ENCODE measurements at regions not wholly inside any gene's neighbourhood (a gene's known extent, or its start where the extent isn't known, plus 50 kb on each side); places are given as distances from the start of the nearest gene placed in this dataset.
A peak's percentile ranks its signal among the peaks of the same experiment; 100 is the strongest.

GRCh38 chr6:14834851-14835530, 410.9 kb upstream of the JARID2 start:
- no peak for DNase-seq (ENCODE audit: low spot score)
- intact Hi-C loops (cut with DNase I) = no loop called here

DNA sequence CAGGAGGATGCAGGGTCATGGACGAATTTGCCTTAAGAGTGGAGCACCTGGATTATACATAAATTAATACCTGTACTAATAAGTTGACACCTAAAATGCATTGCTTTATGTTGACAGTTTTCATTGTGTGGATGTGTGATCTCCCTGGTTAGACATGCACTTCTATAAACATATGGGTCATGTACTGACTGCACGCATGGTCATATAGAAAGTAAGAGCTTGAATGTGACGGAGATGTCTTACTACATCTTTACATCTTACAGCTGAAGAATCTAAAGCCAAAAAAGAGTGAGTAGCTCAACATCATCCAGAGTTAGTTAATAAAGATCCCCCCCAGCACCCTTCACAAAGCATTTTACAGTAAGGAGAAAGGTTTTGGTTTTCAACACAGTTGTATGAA, 408.4 kb upstream of the JARID2 start:
- DNase-seq (ENCODE audit: low spot score) = no peak

DNA sequence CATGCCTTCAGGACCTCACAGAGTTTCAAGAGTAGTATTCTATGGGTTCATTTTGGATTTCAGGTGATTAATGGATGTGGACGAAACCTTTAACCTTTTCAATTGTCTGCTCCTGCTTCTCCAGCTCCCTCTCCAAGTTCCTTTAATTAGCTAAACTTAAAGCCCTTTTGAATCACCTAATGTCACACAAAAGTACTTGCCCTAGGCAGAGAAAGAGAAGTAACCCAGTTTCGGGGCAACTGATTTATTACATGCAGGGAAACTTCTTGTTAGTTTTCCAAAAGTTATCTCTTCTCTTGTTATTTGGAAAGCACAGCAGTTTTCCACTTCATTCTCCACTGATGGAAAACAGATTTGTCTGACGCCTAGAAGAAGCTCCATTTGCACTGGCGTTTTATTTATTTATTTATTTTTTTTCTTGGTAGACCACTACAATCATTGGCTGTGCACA, 407.7 kb upstream of the JARID2 start:
- no peak for DNase-seq (ENCODE audit: low spot score)
- intact Hi-C loops (cut with DNase I) = no loop called here

More for the DNA sequence above, 408.4 kb upstream of the JARID2 start:
- intact Hi-C loops (cut with DNase I) = no loop called here

DNA sequence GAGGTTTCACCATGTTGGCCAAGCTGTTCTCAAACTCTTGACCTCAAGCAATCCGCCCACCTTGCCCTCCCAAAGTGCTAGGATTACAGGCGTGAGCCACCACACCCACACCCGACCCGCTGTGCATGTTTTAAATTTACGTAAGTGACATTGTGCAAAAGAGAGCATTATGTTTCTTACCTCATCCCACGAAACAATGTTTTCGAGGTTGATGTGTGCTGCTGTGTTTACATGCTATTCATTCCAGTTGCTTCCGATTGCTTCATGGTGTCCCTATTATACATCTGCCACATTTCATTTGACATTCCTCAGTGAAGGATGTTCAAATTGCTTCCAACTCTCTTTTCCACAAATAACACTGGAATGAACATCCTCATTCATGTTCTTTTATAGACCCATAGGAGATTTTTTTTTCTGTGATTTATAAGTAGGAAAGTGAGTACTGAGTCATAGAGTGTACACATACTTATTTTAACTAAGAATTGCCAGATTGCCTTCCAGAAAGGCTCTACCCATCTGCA, 403.9 kb upstream of the JARID2 start:
- intact Hi-C loops (cut with DNase I) = no loop called here
- no peak for DNase-seq (ENCODE audit: low spot score)

DNA sequence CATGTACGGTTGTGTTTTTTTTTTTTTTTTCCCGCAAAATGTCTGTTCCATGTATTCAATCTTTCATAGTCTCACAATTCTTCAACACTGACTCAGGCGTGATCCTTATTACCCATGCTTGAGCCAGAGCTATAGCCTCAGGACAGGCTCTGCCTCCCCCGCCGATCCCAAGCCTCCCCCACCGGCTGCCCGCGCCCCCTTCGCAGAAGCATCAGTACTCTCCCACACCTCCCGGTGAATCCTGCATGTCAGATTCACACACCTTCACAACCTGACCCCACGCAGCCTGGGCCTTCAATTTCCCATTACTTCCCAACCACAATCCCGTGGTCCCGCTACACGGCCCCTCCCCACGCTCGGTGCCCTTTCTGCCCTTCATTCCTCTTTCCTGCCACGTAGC, 401.5 kb upstream of the JARID2 start:
- no peak for DNase-seq (ENCODE audit: low spot score)

DNA sequence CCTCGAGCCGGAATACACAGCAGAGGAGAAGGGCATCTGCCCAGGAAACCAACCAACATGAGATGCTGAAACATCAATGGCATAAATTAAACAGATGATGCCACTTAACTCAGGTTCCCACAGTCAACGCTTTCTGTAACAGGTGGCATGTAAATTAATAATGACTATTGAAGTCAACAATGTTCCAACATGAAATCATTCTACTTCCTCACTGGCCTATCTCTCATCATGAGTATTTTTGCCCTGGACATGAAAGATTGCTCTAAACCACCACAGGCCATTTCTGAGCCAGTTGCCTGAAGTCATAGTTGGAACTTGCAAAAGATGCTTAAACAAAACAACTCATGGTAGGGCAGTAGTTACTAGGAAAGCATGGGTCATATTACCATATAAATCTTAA, 397.9 kb upstream of the JARID2 start:
- intact Hi-C loops (cut with DNase I) = no loop called here
- no peak for DNase-seq (ENCODE audit: low spot score)

More for the DNA sequence above, 401.5 kb upstream of the JARID2 start:
- intact Hi-C loops (cut with DNase I) = no loop called here

GRCh38 chr6:14849185-14849584, 396.7 kb upstream of the JARID2 start:
- DNase-seq (ENCODE audit: low spot score) = no peak
- intact Hi-C loops (cut with DNase I) = no loop called here

GRCh38 chr6:14851281-14851680, 394.6 kb upstream of the JARID2 start:
- intact Hi-C loops (cut with DNase I) = no loop called here

GRCh38 chr6:14852375-14852774, 393.5 kb upstream of the JARID2 start:
- intact Hi-C loops (cut with DNase I) = no loop called here

More at GRCh38 chr6:14851281-14851680, 394.6 kb upstream of the JARID2 start:
- no peak for DNase-seq (ENCODE audit: low spot score)

DNA sequence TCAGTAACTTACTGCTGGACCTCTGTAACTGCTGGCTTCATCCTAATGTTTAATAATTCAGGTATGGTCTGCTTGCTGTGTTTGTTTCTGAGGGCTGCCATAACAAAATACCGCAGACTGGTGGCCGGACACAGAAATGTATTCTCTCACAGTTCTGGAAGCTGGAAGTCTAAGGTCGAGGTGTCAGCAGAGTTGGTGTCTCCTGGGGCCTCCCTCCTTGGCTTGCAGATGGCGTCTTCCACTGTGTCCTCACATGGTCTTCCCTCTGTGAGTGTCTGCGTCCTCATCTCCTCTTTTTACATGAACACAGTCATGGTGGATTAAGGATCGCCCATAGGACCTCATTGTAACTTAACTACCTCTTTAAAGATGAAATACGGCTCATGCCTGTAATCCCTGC, 389.7 kb upstream of the JARID2 start:
- no peak for DNase-seq (ENCODE audit: low spot score)
- intact Hi-C loops (cut with DNase I) = no loop called here

More at GRCh38 chr6:14852375-14852774, 393.5 kb upstream of the JARID2 start:
- DNase-seq (ENCODE audit: low spot score) = no peak

DNA sequence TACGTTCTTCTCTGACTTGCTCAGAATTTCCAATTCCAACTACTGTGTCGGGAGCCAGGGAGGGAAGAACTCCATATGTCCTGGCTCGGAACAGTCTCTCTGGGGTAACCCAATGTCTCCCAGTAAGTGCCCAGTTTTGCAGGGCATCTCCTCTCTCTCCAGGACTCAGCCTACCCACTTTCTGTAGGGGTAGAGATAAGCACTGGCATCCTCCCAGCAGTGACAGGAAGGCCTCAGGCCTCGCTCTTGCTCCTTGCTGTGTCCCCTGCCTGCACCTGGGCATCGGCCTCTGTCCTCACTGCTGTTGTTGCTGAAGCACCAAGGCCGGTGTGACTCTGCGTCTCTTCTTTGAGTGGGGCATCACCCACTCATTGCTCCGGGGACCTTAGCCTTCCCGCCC, 388.9 kb upstream of the JARID2 start:
- intact Hi-C loops (cut with DNase I) = no loop called here
- DNase-seq (ENCODE audit: low spot score) = no peak

DNA sequence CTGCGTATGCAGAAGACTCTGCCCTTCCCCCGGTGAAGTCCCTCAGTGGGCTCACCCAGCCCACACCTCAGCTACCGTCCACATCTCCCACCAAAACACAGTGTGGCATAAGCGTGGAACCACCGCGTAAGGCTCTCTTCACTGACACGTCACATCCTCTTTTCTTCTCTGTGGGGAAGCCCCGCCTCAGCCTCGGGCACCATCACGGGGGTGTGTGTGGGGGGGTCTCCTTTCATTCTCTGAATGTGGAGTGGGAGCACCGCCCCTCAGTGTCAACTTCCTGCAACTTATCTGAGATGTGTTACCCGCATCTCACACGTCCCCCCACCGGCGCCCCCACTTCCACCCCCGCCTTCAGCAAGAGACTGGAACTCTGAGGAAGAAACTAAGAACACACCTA, 388.4 kb upstream of the JARID2 start:
- peak; percentile 76 for DNase-seq (ENCODE audit: low spot score)
- intact Hi-C loops (cut with DNase I) = no loop called here

DNA sequence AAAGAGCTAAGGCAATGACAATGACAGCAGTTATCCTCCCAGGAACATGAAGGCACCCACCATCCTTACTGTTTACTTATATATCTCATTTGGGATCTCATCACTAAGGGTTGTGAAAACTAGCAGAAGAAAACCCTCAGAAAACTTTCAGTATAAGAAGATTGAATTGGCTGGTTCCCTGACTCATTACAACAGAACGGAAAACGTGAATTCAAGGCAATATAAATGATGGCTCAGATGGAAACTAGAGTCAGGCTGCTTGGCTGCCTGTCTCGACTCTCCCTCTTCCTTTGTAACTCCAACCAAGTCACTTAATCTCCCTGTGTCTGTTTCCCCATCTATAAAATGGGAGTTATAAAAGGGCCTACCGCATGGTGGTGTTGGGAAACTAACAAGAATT, 387.1 kb upstream of the JARID2 start:
- intact Hi-C loops (cut with DNase I) = no loop called here
- no peak for DNase-seq (ENCODE audit: low spot score)

- intact Hi-C loops (cut with DNase I) = no loop called here
- DNase-seq (ENCODE audit: low spot score) = no peak
Observed at GRCh38 chr6:14860774-14861173, 385.1 kb upstream of the JARID2 start.

DNA sequence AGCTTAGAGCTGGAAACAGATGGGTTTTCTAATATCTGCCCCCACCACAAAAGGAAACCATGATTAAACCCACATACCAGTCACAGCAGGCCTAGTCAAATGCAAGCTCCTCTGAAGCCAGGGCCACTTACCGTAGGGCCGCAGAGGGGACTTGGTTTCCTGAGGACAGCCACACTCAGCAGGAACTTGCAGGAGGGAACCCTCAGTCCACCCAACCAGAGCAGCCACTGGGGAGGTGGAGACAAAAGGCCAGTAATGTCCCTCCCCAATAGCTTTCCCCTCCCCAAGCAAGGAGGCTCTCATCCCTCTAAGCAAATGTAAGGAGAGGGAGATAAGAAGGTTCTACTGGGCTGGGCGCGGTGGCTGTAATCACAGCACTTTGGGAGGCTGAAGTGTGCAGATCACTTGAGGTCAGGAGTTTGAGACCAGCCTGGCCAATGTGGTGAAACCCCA, 384.4 kb upstream of the JARID2 start:
- intact Hi-C loops (cut with DNase I) = no loop called here
- no peak for DNase-seq (ENCODE audit: low spot score)

DNA sequence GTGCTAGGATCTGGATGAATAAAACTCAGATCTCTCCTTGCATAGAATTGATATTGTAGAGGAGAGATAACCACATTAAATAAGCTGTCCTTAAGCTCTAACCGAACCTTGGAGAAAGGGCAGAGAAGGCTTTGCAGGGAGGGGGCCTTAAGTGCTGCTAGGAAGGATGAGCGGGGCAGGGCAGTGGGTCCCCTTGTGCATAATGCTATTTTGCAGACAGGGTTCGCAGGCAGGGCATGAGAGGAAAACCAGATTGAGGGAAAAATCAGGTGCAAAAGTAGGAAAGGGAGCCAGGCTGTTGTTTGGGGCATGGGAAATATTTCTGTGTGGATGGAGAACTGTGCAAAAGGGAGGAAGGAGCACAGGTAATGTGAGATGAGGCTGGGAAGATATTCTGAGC, 383.0 kb upstream of the JARID2 start:
- intact Hi-C loops (cut with DNase I) = no loop called here
- DNase-seq (ENCODE audit: low spot score) = no peak

- DNase-seq (ENCODE audit: low spot score) = no peak
- intact Hi-C loops (cut with DNase I) = no loop called here
Observed at GRCh38 chr6:14863902-14864850, 381.7 kb upstream of the JARID2 start.

- no peak for DNase-seq (ENCODE audit: low spot score)
- intact Hi-C loops (cut with DNase I) = loop anchor here (5.0 kb wide), 1 partner anchor 58 kb away; no protein-coding TSS in a partner anchor
Observed at GRCh38 chr6:14865531-14866100, 380.3 kb upstream of the JARID2 start.

- no peak for DNase-seq (ENCODE audit: low spot score)
- intact Hi-C loops (cut with DNase I) = loop anchor here (5.0 kb wide), 1 partner anchor 61 kb away; no protein-coding TSS in a partner anchor
Observed at GRCh38 chr6:14867802-14868201, 378.1 kb upstream of the JARID2 start.

DNA sequence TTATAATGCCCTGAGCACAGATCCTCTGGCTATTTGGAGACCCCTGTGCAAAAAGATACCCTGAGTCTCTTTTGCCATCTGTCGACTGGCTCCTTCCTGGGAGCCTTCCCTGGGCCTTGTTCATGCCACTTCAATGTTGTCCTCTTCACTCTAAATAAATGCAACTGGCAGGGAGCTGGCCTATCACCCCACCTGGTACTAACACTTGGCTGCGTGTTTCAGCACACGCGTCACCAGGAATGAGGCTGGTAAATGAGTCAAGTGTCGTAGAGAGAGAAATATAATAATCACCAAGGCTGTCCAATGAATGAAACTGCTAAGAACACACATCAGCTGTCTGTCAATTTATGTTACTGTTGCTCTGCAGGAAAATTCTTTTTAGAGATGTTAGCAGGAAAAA, 374.6 kb upstream of the JARID2 start:
- intact Hi-C loops (cut with DNase I) = no loop called here
- DNase-seq (ENCODE audit: low spot score) = no peak

Data from cardiac septum (tissue), 1 donor.